HCEC 1CT (cell line): ENCODE measurements at regions not wholly inside any gene's neighbourhood (a gene's known extent, or its start where the extent isn't known, plus 50 kb on each side); places are given as distances from the start of the nearest gene placed in this dataset.

Experiments
- DNase-seq: peaks from one replicate; pipeline ENCODE4 v3.0.0-alpha.2; 2017

DNA sequence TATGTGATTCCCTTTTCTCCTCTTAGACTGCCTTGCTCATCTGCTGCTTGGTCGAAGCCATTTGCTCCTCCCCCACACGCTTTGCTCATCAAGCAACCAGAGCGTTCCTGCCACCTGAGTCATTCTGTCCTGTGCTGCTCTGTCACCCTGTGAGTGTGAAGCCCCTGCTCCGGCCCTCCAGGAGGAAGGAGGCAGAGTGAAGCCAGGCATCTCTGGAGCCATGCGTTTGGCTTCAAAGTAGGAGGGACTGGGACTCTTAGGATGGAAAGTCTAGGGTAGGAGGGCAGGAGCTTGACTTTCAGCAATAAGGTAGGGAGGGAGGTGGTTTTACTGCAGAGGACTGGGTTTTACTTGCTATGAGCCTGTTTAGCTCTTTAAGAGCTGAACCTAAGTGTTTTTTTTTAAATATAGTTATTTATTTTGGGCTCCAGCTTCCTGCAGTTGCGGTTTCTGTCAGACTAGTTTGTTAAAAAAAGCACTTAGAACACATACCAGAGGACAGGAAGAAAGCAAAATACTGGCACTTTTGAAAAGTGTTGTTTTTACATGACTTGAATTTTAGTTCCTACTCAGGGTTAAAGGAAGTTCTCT lies 63.6 kb downstream of the SPINK2 start:
- peak; percentile 91 for DNase-seq

DNA sequence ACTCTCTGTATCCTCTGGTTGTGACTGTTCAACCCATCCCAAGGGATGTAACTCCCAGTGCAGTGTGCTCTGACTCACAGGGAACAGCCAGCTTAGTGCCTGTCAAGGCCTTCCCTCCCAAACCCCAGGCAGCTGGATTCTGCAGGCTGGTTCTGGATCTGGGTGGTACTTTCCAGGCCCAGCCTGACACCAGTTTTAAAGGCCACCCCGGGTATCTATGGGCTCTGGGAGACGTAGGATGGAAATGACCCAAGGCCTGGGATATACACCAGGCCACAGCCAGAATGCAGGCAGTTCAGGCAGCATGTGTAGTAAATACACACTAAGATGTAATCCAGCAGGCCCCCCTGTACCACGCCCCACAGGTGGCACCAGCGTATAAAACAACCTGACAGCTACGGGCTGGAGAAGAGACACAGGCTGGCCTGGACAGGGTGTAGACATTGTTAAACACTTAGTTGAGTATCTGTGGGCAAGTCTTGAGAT lies 64.2 kb downstream of the SPINK2 start:
- peak; percentile 75 for DNase-seq

DNA sequence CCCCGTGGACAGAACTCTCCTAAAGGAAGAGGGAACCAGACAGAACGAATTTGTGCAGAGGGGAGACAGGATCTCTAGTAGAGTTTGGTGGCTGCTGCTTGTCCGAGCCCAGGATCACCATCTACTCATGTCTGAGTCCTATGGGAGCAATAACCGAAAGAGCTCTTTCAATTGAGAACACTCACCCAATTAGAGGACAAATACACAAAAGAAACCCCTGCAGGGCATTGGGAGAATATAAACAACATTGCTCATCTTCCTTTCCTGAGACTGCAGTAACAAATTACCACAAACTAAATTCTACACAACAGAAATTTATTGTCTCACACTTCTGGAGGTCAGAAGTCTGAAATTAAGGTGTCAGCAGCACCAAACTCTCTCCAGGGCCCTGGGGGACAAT lies 65.6 kb downstream of the SPINK2 start:
- no peak for DNase-seq

DNA sequence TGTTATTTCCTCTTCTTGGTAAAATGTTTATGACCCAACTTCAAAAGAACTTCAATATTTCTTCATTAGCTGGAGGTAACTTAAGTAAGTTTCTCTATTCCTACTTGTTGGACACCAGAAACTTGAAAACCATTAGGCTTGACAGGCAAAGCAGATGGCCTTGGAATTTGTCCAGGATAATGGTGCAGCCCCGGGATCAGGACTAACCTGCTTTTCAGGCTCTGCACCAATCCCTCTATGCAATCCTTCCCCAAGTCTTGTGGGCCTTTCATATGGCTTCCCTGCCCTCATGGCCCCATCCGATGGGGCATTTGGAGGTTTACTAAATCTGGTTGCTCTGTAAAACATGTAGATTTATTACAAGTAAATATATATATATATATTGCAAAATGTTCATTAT lies 68.5 kb downstream of the SPINK2 start:
- DNase-seq = no peak

DNA sequence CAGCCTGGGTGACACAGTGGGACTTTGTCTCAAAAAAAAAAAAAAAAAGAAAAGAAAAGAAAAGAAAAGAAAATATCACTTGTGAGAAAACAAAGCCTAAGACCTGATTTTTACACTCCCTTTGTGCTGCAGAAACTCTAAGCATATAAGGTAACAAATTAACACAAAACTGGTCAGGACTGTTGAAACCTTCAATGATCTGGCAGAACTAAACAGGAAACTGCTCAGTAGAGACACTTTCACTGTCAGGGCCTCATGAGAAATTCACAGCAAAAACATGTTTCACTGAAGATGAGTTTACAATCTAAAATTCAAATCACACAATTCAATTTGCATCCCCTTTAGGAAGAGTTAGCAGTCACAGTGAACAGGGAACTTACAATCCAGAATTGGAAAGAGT lies 69.1 kb upstream of the HOPX start:
- DNase-seq = no peak

DNA sequence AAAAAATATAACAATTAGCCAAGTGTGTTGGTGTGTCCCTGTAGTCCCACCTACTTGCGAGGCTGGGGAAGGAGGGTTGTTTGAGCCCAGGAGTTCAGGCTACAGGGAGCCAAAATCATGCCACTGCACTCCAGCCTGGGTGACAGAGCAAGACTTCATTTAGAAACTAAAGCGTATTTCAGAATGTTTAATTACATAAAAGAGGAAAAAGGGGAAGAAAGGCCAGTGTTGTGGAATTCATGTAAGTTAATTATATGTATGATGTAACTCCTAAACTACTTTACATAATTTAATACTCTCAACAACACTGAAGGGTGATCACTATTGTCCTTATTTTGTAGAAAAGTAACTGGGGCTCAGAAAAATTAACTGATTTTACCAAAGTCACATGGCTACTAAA lies 67.2 kb upstream of the HOPX start:
- no peak for DNase-seq

DNA sequence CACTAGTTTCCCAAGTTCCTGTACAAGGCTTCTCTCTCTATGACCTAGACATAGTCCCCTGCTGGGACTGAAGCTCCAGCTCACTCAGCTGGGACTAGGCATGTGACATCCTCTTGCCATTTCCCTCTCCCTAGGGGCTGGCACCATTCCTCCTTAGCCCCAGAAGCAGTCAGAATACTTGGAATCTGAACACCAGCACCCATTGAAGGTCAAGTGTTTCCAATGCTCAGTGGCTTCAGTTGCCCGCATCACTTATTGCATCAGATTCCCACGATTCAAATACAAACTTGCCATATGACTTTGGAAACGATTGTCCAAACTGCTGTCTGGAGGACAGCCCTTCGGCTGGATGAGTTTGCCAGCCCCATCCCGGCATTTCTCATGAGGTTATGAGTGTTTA lies 65.5 kb upstream of the HOPX start:
- no peak for DNase-seq

DNA sequence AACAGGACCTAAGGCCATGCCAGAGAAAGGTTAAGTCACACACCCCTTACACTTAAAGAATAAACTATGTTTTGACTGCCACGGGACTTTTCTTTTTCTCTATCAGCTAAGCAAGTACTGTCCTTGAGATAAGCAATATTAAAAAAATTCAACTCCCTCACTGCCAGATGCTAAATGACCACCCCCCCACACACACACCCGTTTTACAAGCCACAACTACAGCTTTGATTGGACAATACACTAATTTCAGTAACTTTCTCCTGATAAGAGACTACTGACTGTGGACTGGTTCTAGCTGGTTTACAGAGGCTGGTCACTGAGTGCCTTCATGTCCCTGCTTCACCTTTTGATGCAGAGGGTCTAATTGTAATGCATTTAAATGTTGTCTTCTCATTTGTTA lies 63.9 kb upstream of the HOPX start:
- DNase-seq = no peak

DNA sequence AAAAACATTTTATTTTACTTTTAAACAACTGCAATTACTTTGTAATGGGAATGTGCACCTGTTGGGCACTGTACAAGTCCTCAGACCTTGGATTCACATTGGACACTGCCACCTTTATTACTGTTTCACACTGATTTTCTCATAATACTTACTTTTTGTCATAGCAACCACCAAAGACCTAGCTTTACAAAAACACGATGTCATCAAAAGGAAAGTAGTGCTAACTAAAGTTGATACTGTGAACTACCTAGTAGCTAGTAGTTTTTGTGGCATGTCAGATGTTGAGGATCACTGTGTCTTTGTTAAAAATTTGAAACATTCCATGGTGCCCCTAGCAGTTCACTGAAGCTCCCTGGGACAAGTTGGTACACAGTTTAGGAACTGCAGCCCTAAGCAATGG lies 62.9 kb upstream of the HOPX start:
- no peak for DNase-seq

DNA sequence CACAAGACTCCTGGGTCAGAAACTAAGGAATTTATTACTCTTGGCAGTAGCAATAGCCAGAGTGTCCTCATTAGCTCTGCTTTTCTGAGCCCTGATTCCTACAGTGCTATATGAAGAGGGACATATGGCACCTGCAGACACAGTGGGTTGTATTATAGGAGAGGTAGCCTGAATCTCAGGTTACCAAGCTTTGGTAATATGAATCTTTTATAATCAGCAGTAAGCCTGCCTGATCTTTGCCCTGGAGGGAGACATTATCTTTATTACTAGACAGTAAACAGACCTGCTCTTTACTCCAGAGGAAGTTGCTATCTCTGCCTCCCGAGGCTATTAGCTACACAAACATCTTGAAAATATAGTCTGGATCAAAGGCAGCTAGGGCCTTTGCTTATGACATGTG lies 62.5 kb upstream of the HOPX start:
- no peak for DNase-seq

DNA sequence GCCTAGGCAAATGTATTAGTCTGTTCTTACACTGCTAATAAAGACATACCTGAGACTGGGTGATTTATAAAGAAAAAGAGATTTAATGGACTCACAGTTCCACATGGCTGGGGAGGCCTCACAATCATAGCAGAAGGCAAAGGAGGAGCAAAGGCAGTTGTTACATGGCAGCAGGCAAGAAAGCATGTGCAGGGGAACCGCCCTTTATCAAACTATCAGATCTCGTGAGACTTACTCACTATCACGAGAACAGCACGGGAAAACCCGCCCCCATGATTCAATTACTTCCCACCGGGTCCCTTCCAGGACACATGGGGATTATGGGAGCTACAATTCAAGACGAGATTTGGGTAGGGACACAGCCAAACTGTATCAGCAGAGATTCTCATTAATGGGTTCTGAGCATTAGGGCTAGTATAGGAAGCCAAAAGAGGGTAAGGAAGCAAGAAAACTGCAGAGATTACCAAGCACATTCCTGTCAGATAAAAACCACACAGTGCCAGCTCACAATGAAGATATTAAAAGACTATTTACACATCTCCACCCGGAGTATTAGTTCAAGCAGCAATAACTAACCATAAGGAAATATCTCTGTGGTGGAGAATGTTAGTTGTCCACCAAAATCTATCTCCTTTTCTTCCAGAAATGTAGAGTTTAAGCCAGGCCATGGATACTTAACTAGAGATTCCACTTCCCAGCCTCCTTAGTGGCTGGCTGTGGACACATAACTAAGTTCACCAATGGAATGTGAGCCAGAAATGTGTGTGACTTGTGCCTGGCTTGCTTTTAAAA lies 61.2 kb upstream of the HOPX start:
- DNase-seq = peak; percentile 13

DNA sequence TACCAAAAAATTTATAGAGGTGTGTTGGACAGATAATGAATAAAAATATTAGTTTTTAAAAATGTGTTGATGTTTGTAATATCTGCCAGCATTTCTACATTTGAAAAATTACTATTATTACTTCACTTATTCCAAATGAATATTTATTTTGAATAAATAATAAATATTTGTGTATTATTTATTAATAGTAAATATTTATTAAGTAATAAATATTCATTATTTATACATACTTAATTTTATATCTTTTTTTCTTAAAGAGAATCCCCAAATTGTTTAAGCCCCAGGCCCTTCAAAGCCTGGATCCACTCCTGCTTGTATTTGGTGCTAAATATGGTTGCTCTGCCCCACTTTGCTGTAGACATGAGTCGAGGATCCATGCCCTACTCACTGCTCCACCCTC lies 60.5 kb upstream of the HOPX start:
- DNase-seq = no peak

DNA sequence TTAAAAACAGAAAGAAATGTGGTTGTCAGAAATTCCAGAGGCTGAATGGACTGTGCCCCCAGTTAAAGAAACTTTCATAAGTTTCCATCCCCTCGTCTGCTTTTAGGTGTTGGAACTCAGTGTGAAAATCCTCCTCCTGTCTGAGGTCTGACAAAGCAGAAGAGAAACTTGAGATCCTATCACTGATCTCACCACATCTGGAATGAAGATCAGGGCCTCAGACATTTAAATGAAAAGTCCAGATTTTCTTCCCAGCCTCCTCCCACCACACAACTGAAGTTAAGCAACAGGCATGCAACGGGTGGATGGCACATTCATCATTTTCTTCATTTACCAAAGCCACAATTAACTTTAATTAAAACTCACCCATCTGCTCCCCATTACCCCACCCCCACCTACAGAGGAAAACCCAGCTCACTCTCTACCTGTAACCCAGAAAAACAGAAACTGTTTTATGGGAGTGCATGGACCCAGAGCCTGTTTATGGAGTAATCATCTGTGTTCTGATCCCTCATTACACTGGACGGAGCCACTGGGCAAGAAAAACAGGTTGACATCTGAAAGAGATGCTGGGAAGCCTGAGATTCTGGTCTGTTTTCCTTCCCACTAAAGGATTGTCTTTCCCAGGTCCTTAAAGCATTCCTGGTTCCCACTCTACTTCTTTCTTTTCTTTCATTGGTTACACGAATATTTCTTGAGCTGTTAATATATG lies 58.1 kb upstream of the HOPX start:
- peak; percentile 19 for DNase-seq

DNA sequence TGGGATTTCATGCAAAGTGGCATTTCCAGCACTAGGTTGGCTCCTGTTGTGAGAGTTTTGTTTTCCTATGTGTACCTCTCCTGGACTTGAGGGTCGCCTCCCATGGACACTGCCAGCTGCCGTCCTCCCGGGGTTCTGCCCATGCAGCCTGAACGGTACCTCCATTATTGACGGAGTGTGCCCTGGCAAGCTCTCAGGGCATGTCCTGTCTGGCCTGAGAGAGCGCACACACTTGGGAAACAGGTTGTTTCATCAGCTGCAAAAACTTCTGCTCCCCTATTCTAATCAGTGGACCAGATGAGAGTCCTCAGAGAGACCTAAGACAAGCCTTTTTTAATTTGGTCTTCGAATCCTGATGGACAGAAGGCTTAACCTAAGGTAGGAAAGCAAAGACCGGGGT lies 56.6 kb upstream of the HOPX start:
- no peak for DNase-seq

DNA sequence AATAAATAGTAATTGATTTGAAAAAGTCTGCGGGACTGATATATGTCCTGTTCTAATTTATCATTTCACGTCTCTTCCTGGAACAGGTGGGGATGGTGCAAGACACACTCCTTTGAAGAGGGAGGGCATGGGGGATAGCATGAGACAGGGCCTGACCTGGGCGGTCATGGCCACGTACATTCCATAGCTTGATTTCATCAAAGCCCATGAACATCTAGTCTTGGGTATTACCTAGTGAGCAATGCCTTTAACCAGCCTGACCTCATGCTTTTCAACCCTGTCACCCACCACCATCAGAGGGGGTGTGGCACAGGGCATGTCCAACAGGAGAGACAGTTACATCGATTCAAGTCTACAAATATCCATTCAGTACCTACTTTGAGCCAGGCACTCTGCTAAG lies 52.3 kb upstream of the HOPX start:
- DNase-seq = no peak

DNA sequence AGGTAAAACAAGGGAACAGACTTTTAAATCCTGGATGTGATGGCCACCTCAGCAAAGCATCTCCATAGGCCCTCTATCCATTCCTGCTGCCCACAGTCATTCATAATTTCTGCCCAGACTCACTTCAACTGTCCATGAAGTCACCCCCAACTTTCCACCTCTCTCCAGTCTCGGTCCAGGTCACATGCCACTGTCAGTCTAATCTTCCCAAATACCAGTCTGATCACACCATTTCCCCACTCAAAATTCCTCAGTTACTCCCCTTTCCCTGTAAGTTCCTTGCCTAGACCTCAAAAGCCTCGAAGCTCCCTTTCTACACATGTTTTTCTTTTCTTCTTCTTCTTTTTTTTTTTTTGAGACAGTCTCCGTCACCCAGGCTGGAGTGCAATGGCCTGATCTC lies 51.2 kb upstream of the HOPX start:
- no peak for DNase-seq

DNA sequence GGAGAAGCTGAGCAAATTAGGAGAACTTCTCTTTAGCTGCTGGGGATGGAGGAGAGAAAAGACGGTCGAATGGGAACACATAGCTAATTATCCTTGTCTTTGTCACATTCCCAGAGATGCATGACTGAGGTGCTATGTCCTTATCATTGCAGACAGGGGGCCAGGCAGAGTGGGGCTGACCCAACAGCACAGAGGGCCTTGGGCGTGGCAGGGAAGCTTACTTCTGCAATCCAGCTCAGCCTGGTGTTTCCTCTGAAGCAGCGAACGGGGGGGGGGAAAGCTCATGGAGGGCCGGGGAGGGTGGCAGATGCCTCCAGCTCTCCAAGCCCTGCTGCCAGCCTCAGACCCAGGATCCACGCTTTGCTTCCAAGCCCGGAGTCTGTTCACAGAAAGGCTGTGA lies 50.8 kb upstream of the HOPX start:
- DNase-seq = no peak
